GF-D8 (cell line): ENCODE measurements at regions not wholly inside any gene's neighbourhood (a gene's known extent, or its start where the extent isn't known, plus 50 kb on each side); places are given as distances from the start of the nearest gene placed in this dataset.
"Not testable (repeated sequence)": the region's sequence is repeated elsewhere in the genome, so short reads cannot be mapped to it uniquely, and the experiment has no call there.

Experiments used
- DNase-seq: peaks from one replicate; lab custom pipeline; 2025; lab: John Stamatoyannopoulos, UW

- DNase-seq: no peak
Observed at GRCh38 chr12:91672130-91672529, 473.5 kb downstream of the BTG1 start.

GRCh38 chr12:91667694-91668093, 478.0 kb downstream of the BTG1 start:
- DNase-seq: no peak

GRCh38 chr12:91663744-91664143, 481.1 kb upstream of the DCN start:
- no peak for DNase-seq

- DNase-seq: no peak
Observed at GRCh38 chr12:91663310-91663709, 480.7 kb upstream of the DCN start.

- DNase-seq: no peak
Observed at GRCh38 chr12:91662021-91662420, 479.4 kb upstream of the DCN start.

GRCh38 chr12:91657032-91657431, 474.4 kb upstream of the DCN start:
- DNase-seq: no peak

- no peak for DNase-seq
Observed at GRCh38 chr12:91655966-91656365, 473.3 kb upstream of the DCN start.

GRCh38 chr12:91654087-91654486, 471.5 kb upstream of the DCN start:
- DNase-seq: no peak

- no peak for DNase-seq
Observed at GRCh38 chr12:91651728-91652127, 469.1 kb upstream of the DCN start.

- no peak for DNase-seq
Observed at GRCh38 chr12:91643763-91644162, 461.1 kb upstream of the DCN start.

- no peak for DNase-seq
Observed at GRCh38 chr12:91640021-91640420, 457.4 kb upstream of the DCN start.

- no peak for DNase-seq
Observed at GRCh38 chr12:91639327-91639726, 456.7 kb upstream of the DCN start.

- no peak for DNase-seq
Observed at GRCh38 chr12:91637789-91638624, 455.4 kb upstream of the DCN start.

- DNase-seq: no peak
Observed at GRCh38 chr12:91636721-91637120, 454.1 kb upstream of the DCN start.

GRCh38 chr12:91634386-91634713, 451.7 kb upstream of the DCN start:
- DNase-seq: not testable (repeated sequence)

GRCh38 chr12:91633734-91634357, 451.2 kb upstream of the DCN start:
- no peak for DNase-seq

- no peak for DNase-seq
Observed at GRCh38 chr12:91633206-91633605, 450.6 kb upstream of the DCN start.

GRCh38 chr12:91632042-91632786, 449.6 kb upstream of the DCN start:
- DNase-seq: no peak

GRCh38 chr12:91630596-91631293, 448.1 kb upstream of the DCN start:
- DNase-seq: no peak

GRCh38 chr12:91630083-91630482, 447.5 kb upstream of the DCN start:
- no peak for DNase-seq

- DNase-seq: no peak
Observed at GRCh38 chr12:91629440-91629839, 446.8 kb upstream of the DCN start.

- DNase-seq: no peak
Observed at GRCh38 chr12:91628656-91629055, 446.0 kb upstream of the DCN start.
